Activated CD4-positive, alpha-beta T cell treated with anti-CD3 and anti-CD28 coated beads, Interleukin-10, Interleukin-2, amounts not matched to agents 100 ng/mL and 50 ng/mL, durations not matched to agents 16 hours and 8 hours (primary cell): ENCODE measurements at regions not wholly inside any gene's neighbourhood (a gene's known extent, or its start where the extent isn't known, plus 50 kb on each side); places are given as distances from the start of the nearest gene placed in this dataset.

Experiments
- DNase-seq: peaks from one replicate; pipeline ENCODE4 v3.0.0-alpha.2; 2020

DNA sequence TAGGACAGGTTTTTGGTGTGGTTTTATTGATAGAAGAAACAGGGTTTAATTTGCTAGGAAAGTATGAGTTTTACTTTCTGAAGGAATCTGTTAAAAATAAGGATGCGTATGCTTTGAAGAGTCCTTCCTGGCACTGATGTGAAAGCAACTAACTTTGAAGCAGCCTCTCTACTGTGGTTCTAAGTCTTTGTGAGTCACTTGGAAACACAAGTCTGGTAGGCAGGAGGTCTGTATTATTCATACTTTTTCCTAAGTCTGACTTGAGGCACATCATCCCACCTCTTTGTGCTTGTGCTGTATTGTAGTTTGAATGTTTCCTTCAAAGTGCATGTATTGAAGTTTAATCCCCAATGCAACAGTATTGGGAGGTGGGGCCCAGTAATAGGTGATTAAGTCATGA is 129.0 kb downstream of the TAF11L14 start:
- DNase-seq = no peak

GRCh38 chr5:17766031-17766430 is 131.8 kb downstream of the TAF11L14 start:
- DNase-seq = no peak

DNA sequence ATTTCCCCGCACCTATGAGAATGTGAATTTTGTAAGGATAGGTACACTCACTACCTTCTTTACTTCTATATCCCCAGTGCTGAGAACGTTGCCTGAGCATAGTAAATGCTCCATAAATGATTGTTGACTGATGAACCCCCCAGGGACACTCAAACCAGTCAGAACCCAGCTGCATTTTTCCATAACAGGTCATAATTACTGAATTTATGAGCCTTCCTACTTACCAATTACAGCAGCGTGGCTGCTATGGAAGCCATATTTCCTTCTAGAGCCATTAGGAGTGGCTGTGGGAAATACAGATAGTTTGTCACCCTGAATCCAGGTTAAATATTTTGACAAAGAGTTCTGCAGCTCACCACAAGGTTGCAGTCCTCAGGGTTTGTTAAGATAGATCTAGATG is 135.0 kb downstream of the TAF11L14 start:
- DNase-seq = no peak

- no peak for DNase-seq
These were observed 138.0 kb downstream of the TAF11L14 start for GRCh38 chr5:17772232-17772631.

- DNase-seq = no peak
These were observed 151.5 kb downstream of the TAF11L14 start for GRCh38 chr5:17785774-17786173.

DNA sequence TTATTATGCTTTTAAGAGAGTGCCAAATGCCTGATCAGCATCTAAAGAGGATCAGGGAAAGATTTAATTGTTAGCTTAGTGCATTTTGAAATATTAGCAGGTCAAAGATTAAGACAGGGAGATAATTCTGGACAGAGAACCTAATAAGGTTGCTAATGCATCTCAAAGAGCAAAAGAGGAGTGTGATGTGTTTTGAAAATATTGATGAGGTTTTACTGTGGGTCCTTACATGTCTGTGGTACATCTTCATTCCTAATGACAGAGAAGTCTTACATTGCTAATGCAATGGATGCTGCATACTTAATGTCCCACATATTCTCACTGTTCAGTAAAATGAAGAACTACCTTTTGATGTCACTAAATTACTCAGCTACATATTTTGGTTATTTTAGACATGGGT is 154.1 kb downstream of the TAF11L14 start:
- no peak for DNase-seq

DNA sequence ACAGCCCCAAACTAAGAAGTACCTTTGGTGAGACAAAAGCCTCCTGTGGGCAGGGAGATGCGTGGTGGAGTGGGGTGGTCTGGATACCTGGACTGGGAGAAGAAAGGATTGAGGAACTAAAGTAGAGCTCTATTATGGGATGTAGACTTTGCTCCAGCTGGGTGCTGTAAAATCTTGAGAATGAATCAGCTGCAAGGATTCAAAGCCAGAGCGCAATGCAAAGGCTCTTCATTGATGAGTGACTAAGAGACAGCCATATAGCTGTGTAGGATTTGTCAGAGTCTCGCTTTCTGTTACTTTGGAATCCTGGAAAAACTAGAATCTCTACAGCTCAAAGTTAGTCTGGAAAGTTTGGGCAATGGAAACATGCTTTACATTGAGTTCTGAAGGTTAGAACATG is 159.9 kb downstream of the TAF11L14 start:
- DNase-seq = no peak

DNA sequence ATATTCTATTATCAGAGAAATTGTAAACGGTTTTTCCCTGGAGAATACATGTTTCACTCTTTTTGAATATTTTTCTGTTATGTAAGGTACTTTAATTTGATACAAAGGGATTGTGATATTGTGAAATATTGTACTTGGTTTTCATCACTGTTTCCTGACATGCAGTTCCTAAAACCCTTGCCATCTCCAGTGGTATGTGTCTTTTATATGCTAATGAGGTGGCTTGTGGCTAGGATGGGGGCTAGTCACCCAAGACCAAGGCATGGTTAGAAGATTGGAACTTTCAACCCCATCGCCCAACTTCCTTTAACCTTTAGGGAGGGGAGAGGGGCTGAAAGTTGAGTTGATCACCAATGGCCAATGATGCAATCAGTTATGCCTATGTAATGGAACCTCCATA is 160.6 kb downstream of the TAF11L14 start:
- no peak for DNase-seq

- DNase-seq = no peak
These were observed 161.9 kb downstream of the TAF11L14 start for GRCh38 chr5:17796142-17796541.

DNA sequence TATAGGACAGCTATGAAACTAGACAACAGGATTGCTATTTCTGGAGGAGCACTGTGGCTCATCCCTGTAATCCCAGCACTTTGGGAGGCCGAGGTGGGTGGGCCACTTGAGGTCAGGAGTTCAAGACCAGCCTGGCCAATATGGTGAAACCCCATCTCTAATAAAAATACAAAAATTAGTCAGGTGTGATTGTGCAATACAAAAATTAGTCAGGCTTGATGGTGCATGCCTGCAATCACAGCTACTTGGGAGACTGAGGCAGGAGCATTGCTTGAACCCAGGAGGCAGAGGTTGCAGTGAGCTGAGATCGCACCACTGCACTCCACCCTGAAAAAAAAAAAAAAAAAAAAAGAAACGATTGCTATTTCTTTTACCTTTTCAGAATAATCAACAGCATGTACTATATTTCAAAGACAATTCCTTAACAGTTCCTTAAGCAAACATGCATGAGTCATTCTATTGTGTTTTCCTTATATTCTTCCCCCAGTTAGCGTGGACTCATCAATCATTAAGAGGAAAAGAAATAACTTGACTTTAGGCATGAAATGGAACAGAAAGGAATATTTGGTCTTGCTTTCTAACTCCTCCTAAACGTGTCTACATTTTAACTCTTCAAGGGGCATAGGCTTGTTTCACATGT is 162.6 kb downstream of the TAF11L14 start:
- DNase-seq = no peak

GRCh38 chr5:17799521-17799920 is 165.3 kb downstream of the TAF11L14 start:
- no peak for DNase-seq

- DNase-seq = no peak
These were observed 167.3 kb downstream of the TAF11L14 start for GRCh38 chr5:17801595-17801994.

- DNase-seq = no peak
These were observed 168.0 kb downstream of the TAF11L14 start for GRCh38 chr5:17802256-17802655.

GRCh38 chr5:17803971-17804370 is 169.7 kb downstream of the TAF11L14 start:
- no peak for DNase-seq

DNA sequence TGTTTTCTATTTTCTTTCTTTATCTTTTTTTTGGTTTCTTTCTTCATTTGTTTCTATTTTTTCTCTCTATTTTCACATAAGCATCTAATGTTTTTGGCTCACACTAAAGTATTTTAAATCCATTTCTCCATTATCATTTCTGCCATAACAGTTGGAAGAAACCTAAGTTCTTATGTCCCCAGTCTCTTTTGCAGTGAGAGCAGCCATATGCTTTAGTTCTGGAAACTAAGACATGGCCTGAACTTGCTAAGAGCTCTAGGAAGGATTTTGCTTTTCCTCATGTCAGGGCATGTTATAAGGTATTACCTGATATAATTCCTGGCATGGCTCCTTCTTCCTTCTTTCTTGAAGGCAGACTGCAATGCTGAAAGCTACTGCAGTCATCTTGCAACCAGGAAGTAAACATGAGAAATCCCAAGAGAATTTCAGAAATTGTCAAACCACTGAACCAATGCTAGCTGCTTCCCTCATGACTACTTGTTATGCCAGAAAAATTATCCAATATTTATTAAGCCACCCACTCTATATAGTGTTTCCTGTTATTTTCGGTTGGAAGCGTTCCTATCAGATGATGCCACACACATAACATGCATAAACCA is 171.1 kb downstream of the TAF11L14 start:
- no peak for DNase-seq

GRCh38 chr5:17806818-17807468 is 172.7 kb downstream of the TAF11L14 start:
- DNase-seq = no peak

DNA sequence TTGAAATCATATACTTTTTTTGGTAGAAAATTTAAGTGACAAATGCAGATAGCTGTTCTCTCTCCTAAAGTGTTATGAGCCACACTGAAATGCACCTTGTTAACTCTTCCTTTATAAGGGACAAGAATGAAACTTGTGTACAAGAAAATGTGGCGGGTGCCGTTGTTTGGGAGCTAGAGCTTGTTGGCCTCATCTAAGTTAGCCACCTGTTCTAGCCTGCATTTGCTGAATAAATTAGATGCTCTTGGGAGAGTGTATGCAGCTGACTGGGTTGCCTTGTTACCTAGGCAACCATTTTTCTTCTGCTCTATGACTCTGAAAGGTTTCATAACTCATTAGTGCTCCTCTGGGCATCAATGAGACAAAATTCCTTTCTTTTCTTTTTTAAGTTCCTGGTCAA is 174.3 kb downstream of the TAF11L14 start:
- DNase-seq = no peak

DNA sequence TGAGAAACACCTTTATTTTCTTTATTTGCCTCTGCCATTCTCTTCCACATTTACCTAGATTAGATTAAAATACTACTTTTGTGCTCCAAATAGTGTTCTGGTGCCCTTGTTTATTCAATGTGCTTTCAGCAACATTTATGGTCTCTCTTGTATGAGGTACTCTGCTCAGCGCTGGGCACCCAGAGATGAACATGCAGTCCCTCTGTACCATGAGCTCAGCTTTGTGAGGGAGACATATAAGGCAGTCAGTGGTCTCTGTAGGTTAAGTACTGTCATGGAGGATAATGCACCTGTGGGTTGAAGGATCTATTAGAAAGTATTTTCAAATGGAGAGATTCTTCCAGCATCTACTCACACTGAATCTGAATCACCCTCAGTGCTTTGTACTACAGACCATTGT is 176.5 kb downstream of the TAF11L14 start:
- DNase-seq = no peak

GRCh38 chr5:17813214-17813613 is 179.0 kb downstream of the TAF11L14 start:
- no peak for DNase-seq

GRCh38 chr5:17816505-17816904 is 182.2 kb downstream of the TAF11L14 start:
- DNase-seq = no peak

DNA sequence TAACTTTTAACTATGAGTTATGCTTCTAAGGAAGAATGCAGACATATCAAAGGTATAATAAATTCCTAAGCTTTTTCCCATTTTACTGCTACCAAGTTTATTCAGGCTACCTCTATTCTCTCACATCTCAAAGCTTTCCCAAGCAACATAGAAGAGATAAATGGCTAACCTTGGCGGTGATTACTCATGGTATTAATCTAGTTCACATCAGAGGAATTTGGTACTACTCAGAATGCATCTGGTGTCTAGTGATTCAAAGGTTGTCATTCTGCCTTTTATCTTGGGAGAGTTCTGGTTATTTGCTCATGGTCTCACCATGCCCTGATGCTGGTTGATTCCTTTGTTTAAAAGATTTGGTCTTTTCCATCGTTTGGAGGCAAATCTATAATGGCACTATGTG is 182.7 kb downstream of the TAF11L14 start:
- no peak for DNase-seq

DNA sequence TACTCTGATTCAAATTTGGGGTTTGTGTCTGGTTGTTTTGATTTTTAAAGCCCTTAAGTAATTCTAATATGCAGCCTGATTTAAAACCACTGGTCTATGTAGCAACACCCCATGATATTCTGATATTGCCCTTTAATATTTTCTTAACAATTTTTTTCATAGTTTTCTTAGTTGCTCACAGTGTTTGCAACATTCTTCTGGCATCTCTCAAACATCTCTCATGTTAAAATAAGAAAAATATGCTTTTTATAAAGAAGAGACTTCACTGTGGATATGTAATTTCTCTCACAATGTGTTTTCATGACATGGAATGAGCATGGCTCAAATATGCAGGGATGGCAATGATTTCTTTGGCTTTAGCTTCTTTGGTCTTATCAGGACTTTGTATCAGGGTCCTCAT is 183.7 kb downstream of the TAF11L14 start:
- DNase-seq = no peak

GRCh38 chr5:17819783-17820182 is 185.5 kb downstream of the TAF11L14 start:
- no peak for DNase-seq

GRCh38 chr5:17828681-17829080 is 194.4 kb downstream of the TAF11L14 start:
- no peak for DNase-seq

- no peak for DNase-seq
These were observed 195.2 kb downstream of the TAF11L14 start for GRCh38 chr5:17829456-17829855.
